ENCODE measurements at regions not wholly inside any gene's neighbourhood (a gene's known extent, or its start where the extent isn't known, plus 50 kb on each side); places are given as distances from the start of the nearest gene placed in this dataset.

DNA sequence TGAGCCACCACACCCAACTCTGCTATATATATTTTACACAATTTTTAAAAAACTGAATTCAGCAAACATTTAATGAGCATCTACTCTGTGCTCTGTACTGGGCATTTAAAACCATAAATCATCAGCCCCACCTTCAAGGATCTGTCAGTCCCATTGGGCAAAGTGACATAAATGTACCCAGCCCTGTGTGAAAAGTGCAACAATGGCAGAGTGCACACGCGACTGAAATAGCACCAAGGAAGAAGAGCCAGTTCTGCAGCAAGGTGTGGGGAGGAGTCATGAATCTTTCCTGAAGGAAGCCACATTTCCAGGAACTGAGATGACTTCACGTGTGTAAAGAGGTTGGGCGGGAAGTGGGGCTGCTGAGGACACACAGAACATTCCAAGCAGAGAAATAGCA lies 111.5 kb upstream of the ATP6AP2 start:
- Histone ChIP-seq H3K4me1 (ENCODE audit: control insufficient read depth in 1 of 2, insufficient read depth in 2 of 2, low read length in 2 of 2) (peaks cover 0 to 13% of the 10 kb centered on the region in 2 donors), H3K4me3 (ENCODE audit: low read depth in 1 of 2, low read length in 2 of 2) (no peak overlapping the region), H3K27me3 (ENCODE audit: low read depth, low read length) (no peaks in the 10 kb centered on the region), H3K27ac (ENCODE audit: low read length) (no peak overlapping the region), H3K36me3 (ENCODE audit: control insufficient read depth in 1 of 2, insufficient read depth in 2 of 2, low read length in 2 of 2) (no peaks in the 10 kb centered on the region), H3K9me3 (ENCODE audit: control insufficient read depth in 1 of 2, low read length in 2 of 2) (no peaks in the 10 kb centered on the region)

DNA sequence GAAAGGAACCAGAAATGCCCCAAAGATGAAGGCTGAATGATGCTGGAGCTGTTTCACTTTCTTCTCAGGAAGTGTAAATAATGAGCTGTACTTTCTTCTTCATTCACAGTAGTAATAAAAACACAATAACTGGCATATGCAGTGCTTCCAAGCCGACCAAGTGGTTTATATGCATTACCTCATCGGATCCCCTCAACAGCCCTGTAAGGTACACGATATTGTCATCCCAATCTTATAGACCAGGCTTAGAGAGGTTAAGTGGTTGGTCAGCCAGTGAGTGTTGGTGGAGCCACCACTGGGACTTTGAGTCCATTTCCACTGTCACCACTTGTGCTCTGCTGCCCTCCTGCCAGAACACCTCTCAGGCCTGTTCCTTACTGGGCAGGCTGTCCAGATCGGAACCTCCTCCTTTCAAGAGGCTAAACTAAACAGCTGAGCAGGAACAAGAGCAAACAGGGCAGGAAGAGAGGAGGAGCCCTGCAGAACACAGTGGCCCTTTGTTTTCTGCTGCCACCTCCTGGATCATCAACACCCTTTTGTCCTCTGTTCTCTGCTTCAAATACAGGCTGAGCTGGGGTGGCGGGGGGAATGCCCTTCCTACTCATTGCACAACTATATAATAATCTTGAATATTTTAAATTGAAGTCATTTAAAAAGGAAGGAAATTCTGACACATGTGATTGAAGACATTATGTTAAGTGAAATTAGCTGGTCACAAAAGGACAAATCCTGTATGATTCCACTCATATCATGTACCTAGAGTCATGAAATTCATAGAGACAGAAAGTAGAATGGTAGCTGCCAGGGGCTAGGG lies 112.5 kb upstream of the ATP6AP2 start:
- H3K4me3 ChIP-seq (ENCODE audit: low read depth in 1 of 2, low read length in 2 of 2) = no peak overlapping the region
- H3K4me1 ChIP-seq (ENCODE audit: control insufficient read depth in 1 of 2, insufficient read depth in 2 of 2, low read length in 2 of 2) = peaks cover 0 to 10% of the 10 kb centered on the region in 2 donors
- peak overlapping the region; percentile 45 for H3K27ac ChIP-seq (ENCODE audit: low read length)

DNA sequence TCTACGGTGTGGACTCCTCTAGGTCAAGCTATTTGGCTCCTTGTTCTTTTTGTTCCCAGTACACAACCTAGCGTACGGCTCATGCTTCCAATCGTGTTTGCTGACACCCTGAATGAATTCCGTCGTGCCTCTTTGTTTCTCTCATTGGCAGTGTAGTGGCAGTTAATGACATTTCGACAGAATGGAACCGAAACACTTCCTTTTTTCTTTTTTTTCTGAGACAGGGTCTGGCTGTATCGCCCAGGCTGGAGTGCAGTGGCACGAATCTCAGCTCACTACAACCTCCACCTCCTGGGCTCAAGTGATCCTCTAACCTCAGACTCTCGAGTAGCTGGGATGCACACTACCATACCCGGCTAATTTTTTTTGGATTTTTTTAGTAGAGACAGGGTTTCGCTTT lies 113.3 kb upstream of the ATP6AP2 start:
- H3K27ac ChIP-seq (ENCODE audit: low read length) = no peak overlapping the region
- no peaks in the 10 kb centered on the region for H3K27me3 ChIP-seq (ENCODE audit: low read depth, low read length)
- no peaks in the 10 kb centered on the region for H3K9me3 ChIP-seq (ENCODE audit: control insufficient read depth in 1 of 2, low read length in 2 of 2)
- H3K4me3 ChIP-seq (ENCODE audit: low read depth in 1 of 2, low read length in 2 of 2) = no peak overlapping the region
- no peaks in the 10 kb centered on the region for H3K36me3 ChIP-seq (ENCODE audit: control insufficient read depth in 1 of 2, insufficient read depth in 2 of 2, low read length in 2 of 2)
- peaks cover 0 to 10% of the 10 kb centered on the region in 2 donors for H3K4me1 ChIP-seq (ENCODE audit: control insufficient read depth in 1 of 2, insufficient read depth in 2 of 2, low read length in 2 of 2)

More for the DNA sequence above, 112.5 kb upstream of the ATP6AP2 start:
- Histone ChIP-seq H3K9me3 (ENCODE audit: control insufficient read depth in 1 of 2, low read length in 2 of 2) (no peaks in the 10 kb centered on the region), H3K27me3 (ENCODE audit: low read depth, low read length) (no peaks in the 10 kb centered on the region), H3K36me3 (ENCODE audit: control insufficient read depth in 1 of 2, insufficient read depth in 2 of 2, low read length in 2 of 2) (no peaks in the 10 kb centered on the region)

DNA sequence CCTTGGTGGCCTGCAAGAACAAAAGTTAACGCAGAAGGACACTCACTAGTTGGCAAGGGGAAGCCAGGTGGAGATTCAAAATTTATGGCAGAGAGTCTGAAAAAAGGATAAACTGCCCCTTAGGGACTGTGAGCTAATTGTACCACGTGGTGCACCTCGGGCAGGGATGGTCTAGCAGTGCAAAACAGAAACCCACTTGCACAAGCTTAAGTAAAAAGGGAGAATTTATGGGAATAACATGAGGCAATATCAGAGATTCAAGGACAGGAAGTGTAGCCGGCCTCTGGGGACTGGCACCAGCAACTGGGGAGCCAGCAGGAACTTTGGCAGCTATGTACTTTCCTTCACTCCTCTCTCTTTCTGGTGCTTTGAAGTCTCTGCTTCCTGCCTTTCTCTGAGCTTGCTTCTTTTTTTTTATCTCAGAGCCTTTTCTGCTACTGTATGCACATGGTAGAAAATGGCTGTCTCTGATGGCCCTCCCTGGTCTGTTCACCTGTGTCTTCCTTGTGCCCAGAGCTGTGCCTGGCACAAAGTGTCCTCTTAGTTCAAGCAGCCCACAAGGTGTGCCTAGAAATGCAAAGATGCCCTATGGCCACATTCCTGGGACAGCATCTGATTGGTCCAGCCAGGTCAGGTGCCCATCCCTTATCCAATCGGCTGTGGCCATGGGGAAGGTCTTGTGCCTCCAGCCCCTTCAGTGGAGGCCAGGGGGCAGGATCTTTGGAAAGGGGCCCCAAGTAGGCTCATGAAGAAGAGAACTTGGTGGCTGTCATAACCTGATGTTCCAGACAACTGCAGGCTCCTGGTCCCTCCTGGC lies 114.8 kb upstream of the ATP6AP2 start:
- Histone ChIP-seq H3K36me3 (ENCODE audit: control insufficient read depth in 1 of 2, insufficient read depth in 2 of 2, low read length in 2 of 2) (no peaks in the 10 kb centered on the region), H3K27ac (ENCODE audit: low read length) (no peak overlapping the region), H3K27me3 (ENCODE audit: low read depth, low read length) (no peaks in the 10 kb centered on the region), H3K9me3 (ENCODE audit: control insufficient read depth in 1 of 2, low read length in 2 of 2) (no peaks in the 10 kb centered on the region), H3K4me1 (ENCODE audit: control insufficient read depth in 1 of 2, insufficient read depth in 2 of 2, low read length in 2 of 2) (peaks cover 0 to 5% of the 10 kb centered on the region in 2 donors), H3K4me3 (ENCODE audit: low read depth in 1 of 2, low read length in 2 of 2) (no peak overlapping the region)

DNA sequence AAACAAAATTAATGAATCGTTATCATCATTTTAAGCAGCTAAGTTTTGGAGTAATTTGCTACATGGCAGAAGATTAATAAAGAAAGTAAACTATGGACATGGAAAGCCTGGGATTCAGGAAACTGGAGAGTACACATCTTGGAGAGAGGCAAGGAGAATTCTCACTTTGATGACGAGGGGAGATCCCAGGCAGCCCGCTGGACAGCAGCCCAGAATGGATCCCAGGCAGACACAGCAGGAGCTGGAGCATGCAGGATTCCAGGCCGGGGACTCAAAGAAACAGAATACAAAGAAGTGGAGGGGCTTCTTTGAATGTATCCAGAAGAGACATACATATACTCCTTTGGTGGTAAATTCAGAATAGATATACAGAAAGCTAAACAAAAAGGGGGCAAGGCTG lies 118.0 kb upstream of the ATP6AP2 start:
- Histone ChIP-seq H3K9me3 (ENCODE audit: control insufficient read depth in 1 of 2, low read length in 2 of 2) (no peaks in the 10 kb centered on the region), H3K4me3 (ENCODE audit: low read depth in 1 of 2, low read length in 2 of 2) (no peak overlapping the region), H3K36me3 (ENCODE audit: control insufficient read depth in 1 of 2, insufficient read depth in 2 of 2, low read length in 2 of 2) (no peaks in the 10 kb centered on the region), H3K27ac (ENCODE audit: low read length) (no peak overlapping the region), H3K4me1 (ENCODE audit: control insufficient read depth in 1 of 2, insufficient read depth in 2 of 2, low read length in 2 of 2) (peaks cover 0 to 1% of the 10 kb centered on the region in 2 donors), H3K27me3 (ENCODE audit: low read depth, low read length) (no peaks in the 10 kb centered on the region)

DNA sequence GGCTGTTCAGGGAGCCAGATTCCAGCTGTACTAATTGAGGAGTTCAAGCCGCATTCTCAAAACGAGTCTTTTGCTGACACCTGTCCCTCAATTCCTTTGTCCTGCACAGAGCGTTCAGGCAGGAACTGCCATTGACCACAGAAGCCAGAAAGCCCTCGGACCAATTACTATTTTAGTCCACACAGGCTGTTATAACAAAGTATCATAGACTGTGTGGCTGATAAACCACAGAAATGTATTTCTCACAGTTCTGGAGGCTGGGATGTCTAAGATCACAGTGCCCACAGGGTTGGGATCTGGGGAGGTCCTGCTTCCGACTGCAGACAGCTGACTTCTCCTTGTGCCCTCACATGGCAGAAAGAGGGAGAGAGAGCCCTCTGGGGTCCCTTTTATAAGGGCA lies 119.8 kb upstream of the ATP6AP2 start:
- Histone ChIP-seq H3K4me3 (ENCODE audit: low read depth in 1 of 2, low read length in 2 of 2) (no peak overlapping the region), H3K27ac (ENCODE audit: low read length) (no peak overlapping the region), H3K9me3 (ENCODE audit: control insufficient read depth in 1 of 2, low read length in 2 of 2) (no peaks in the 10 kb centered on the region), H3K36me3 (ENCODE audit: control insufficient read depth in 1 of 2, insufficient read depth in 2 of 2, low read length in 2 of 2) (no peaks in the 10 kb centered on the region), H3K27me3 (ENCODE audit: low read depth, low read length) (no peaks in the 10 kb centered on the region), H3K4me1 (ENCODE audit: control insufficient read depth in 1 of 2, insufficient read depth in 2 of 2, low read length in 2 of 2) (no peaks in the 10 kb centered on the region)

DNA sequence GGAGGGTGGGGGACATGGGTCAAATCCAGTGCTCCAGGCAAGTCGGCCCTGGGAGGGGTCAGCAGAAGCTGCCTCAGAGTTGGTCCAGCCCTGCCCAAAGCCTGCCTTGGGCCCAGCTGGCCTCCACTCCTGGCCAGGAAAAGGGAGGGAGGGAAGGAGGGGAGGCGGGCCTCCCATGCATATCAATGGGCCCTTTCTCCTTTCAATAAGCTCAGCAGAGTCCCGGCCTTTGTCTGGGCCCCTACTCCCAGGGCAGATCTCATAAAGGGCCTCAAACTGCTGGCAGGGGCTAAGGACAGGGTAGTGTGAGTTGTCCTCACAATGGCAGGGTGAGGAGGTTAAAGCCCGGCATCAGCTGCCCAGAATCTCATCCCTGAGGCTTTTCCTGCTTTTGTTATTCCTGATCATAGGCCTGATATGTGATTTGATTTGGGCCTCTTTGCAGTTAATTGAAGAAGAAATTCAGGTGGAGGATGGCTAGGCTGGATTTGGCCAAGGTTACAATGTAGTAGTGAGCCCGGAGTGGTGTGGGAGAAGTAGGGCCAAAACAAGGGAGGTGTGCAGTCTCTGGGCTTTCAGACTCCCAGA lies 121.1 kb upstream of the ATP6AP2 start:
- Histone ChIP-seq H3K9me3 (ENCODE audit: control insufficient read depth in 1 of 2, low read length in 2 of 2) (no peaks in the 10 kb centered on the region), H3K4me3 (ENCODE audit: low read depth in 1 of 2, low read length in 2 of 2) (no peak overlapping the region), H3K27me3 (ENCODE audit: low read depth, low read length) (no peaks in the 10 kb centered on the region), H3K27ac (ENCODE audit: low read length) (no peak overlapping the region), H3K4me1 (ENCODE audit: control insufficient read depth in 1 of 2, insufficient read depth in 2 of 2, low read length in 2 of 2) (no peaks in the 10 kb centered on the region), H3K36me3 (ENCODE audit: control insufficient read depth in 1 of 2, insufficient read depth in 2 of 2, low read length in 2 of 2) (no peaks in the 10 kb centered on the region)

DNA sequence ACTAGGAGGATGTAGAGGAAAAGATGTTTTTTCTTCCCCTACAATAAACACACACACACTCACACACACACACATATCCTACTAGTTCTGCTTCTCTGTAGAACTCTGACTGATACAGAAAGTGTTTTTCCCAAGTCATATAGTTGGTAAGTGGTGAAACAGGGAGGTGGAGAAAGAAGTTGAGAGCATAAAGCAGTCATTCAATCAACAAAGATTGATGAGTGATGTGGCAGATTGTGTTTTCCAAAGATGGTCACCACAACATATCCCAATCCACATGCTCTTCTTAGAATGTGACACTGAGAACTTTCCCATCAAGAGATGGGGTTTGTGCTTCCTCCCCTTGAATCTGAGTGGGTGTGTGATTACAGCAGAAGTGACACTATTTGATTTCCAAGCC lies 123.4 kb upstream of the ATP6AP2 start:
- H3K27me3 ChIP-seq (ENCODE audit: low read depth, low read length) = no peaks in the 10 kb centered on the region
- no peak overlapping the region for H3K4me3 ChIP-seq (ENCODE audit: low read depth in 1 of 2, low read length in 2 of 2)
- no peaks in the 10 kb centered on the region for H3K4me1 ChIP-seq (ENCODE audit: control insufficient read depth in 1 of 2, insufficient read depth in 2 of 2, low read length in 2 of 2)

DNA sequence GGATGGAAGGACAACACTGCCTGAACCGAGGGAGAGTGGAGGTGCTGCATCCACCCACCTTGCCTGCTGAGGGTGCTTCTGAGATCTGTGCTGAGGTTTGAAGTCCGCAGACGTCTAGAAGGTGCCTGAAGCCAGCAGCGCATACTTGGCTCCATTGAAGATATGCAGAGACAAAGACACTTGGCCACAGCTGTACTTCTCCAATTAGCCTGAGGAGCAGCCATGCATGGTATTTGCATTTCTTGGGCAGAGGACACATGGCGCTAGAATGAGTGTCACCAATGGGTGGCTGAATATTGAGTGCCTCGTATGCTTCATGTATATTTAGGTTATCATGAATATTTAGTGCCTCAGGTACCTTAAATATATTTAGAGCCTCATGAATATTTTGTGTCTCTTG lies 128.7 kb upstream of the ATP6AP2 start:
- Histone ChIP-seq H3K27me3 (ENCODE audit: low read depth, low read length) (no peaks in the 10 kb centered on the region), H3K4me1 (ENCODE audit: control insufficient read depth in 1 of 2, insufficient read depth in 2 of 2, low read length in 2 of 2) (peaks cover 0 to 6% of the 10 kb centered on the region in 2 donors), H3K36me3 (ENCODE audit: control insufficient read depth in 1 of 2, insufficient read depth in 2 of 2, low read length in 2 of 2) (no peaks in the 10 kb centered on the region), H3K9me3 (ENCODE audit: control insufficient read depth in 1 of 2, low read length in 2 of 2) (no peaks in the 10 kb centered on the region), H3K4me3 (ENCODE audit: low read depth in 1 of 2, low read length in 2 of 2) (no peak overlapping the region), H3K27ac (ENCODE audit: low read length) (no peak overlapping the region)

More for the DNA sequence above, 123.4 kb upstream of the ATP6AP2 start:
- Histone ChIP-seq H3K27ac (ENCODE audit: low read length) (no peak overlapping the region), H3K36me3 (ENCODE audit: control insufficient read depth in 1 of 2, insufficient read depth in 2 of 2, low read length in 2 of 2) (no peaks in the 10 kb centered on the region), H3K9me3 (ENCODE audit: control insufficient read depth in 1 of 2, low read length in 2 of 2) (no peaks in the 10 kb centered on the region)

DNA sequence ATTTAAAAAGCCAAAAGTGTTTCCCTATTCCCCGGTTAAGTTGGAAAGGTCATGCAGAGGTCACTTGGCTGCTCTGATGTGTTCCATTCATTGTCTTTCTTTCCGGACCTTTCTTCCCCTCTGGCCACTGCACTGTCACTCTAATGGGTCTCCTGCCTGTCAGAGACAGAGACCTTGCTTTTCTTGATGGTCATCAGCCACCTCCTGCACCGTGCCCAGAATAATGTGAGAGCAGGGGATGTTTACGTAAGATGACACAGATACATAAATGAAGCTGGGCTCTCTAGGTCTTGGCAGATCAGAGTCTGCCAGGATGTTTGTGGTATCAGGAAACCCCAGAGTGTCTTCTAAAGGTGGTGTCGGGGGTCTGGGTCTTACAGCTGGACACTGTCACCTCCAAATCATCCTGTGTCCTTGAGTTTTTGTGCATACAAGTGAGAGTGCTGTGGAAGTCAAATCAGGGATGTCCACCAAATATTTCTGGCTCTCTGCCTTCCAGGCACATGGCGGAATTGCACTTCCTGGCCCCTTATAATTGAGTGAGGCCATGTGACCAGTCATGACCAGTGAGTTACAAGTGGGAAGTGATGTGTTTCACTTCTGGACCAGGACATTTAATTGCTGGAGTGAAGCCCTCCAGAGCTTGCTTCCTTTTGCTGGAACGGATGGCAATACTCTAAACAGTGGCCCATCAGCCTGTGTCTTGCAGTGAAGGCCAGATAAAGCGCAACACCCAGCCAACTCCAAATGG lies 130.6 kb upstream of the ATP6AP2 start:
- no peaks in the 10 kb centered on the region for H3K27me3 ChIP-seq (ENCODE audit: low read depth, low read length)
- H3K4me1 ChIP-seq (ENCODE audit: control insufficient read depth in 1 of 2, insufficient read depth in 2 of 2, low read length in 2 of 2) = peaks cover 0 to 6% of the 10 kb centered on the region in 2 donors
- no peaks in the 10 kb centered on the region for H3K36me3 ChIP-seq (ENCODE audit: control insufficient read depth in 1 of 2, insufficient read depth in 2 of 2, low read length in 2 of 2)
- no peaks in the 10 kb centered on the region for H3K9me3 ChIP-seq (ENCODE audit: control insufficient read depth in 1 of 2, low read length in 2 of 2)
- H3K27ac ChIP-seq (ENCODE audit: low read length) = no peak overlapping the region
- no peak overlapping the region for H3K4me3 ChIP-seq (ENCODE audit: low read depth in 1 of 2, low read length in 2 of 2)

DNA sequence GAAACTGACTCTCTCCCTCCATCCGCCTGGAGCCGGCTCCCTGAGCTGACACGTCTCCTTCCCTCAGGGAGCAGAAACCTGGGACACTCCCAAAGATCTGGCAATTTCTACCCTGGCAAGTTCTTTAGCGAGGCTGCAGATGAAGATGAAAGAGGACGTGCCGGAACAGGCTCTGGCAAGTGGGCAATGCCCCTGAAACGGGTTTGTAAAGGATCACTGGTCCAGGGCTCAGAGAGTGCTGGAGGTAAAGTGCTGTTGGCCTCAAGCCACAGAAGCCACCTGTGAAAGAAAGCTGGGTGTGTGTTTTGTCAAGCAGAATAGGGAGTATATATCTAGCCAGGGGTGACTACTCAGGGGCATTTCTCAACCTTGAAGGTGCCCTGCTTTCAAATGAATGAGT lies 131.4 kb upstream of the ATP6AP2 start:
- H3K4me1 ChIP-seq (ENCODE audit: control insufficient read depth in 1 of 2, insufficient read depth in 2 of 2, low read length in 2 of 2) = peaks cover 0 to 6% of the 10 kb centered on the region in 2 donors
- no peak overlapping the region for H3K27ac ChIP-seq (ENCODE audit: low read length)
- H3K9me3 ChIP-seq (ENCODE audit: control insufficient read depth in 1 of 2, low read length in 2 of 2) = no peaks in the 10 kb centered on the region
- no peaks in the 10 kb centered on the region for H3K36me3 ChIP-seq (ENCODE audit: control insufficient read depth in 1 of 2, insufficient read depth in 2 of 2, low read length in 2 of 2)
- H3K27me3 ChIP-seq (ENCODE audit: low read depth, low read length) = no peaks in the 10 kb centered on the region
- no peak overlapping the region for H3K4me3 ChIP-seq (ENCODE audit: low read depth in 1 of 2, low read length in 2 of 2)

Data from muscle layer of duodenum (tissue), 2 donors.